ENCODE measurements at regions not wholly inside any gene's neighbourhood (a gene's known extent, or its start where the extent isn't known, plus 50 kb on each side); places are given as distances from the start of the nearest gene placed in this dataset.
"Not testable (repeated sequence)": the region's sequence is repeated elsewhere in the genome, so short reads cannot be mapped to it uniquely, and the experiment has no call there.

DNA sequence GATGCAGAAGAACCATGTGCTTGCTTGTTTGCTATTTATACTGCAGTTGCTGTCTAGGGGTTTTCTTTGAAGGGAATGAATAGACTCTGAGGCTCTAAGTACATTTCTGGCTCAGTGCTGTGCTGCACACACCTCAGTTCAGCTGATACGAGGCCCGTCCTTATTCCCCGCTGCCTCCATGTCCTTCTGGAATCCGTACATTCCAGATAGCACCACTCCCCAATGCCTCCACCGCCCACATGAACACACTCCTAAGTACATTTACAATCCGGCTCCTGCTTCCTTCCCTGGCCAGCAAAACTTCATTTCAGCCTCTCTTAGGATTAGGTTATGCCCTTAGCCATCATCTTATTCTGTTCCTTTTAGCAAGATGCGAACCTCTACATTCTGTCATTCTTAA, 57.1 kb downstream of the KCNC4 start:
- TF ChIP-seq, protein P1, sequence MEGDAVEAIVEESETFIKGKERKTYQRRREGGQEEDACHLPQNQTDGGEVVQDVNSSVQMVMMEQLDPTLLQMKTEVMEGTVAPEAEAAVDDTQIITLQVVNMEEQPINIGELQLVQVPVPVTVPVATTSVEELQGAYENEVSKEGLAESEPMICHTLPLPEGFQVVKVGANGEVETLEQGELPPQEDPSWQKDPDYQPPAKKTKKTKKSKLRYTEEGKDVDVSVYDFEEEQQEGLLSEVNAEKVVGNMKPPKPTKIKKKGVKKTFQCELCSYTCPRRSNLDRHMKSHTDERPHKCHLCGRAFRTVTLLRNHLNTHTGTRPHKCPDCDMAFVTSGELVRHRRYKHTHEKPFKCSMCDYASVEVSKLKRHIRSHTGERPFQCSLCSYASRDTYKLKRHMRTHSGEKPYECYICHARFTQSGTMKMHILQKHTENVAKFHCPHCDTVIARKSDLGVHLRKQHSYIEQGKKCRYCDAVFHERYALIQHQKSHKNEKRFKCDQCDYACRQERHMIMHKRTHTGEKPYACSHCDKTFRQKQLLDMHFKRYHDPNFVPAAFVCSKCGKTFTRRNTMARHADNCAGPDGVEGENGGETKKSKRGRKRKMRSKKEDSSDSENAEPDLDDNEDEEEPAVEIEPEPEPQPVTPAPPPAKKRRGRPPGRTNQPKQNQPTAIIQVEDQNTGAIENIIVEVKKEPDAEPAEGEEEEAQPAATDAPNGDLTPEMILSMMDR (IDR thresholded peaks at IDR 0.05), result no peak
- Mint-ChIP-seq H3K9me3 (no peaks in the 10 kb centered on the region), H3K27ac (no peak overlapping the region), H3K36me3 (ENCODE audit: low read depth) (no peaks in the 10 kb centered on the region), H3K27me3 (ENCODE audit: low read depth, poor library complexity) (peaks cover 24% of the 10 kb centered on the region), H3K4me3 (no peak overlapping the region), H3K4me1 (peaks cover 45% of the 10 kb centered on the region)
- no peak for DNase-seq

DNA sequence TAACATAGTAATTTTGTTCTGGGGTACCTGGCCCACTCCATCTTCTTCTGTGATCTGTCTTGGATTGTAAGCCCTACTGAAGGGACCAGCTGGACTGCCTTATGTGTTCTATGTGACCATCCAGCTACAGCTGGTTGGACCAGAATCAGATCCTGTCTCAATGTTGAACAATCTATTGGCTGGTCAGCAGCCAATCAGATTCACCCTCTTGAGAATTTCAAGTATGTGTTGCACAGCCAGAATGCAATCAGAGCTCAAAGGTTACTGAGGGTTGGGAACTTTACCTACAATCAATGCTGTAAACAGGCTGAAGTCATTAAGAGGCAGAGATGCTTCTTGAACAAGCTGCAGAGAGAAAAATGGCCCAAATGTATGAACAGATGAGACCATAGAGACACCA, 61.9 kb downstream of the KCNC4 start:
- TF ChIP-seq, protein P1 (IDR thresholded peaks at IDR 0.05), result no peak
- DNase-seq, result no peak
- Mint-ChIP-seq H3K27ac (peak overlapping the region; percentile 78), H3K36me3 (ENCODE audit: low read depth) (no peaks in the 10 kb centered on the region), H3K4me1 (peaks cover 16% of the 10 kb centered on the region), H3K4me3 (no peak overlapping the region), H3K9me3 (peaks cover 10% of the 10 kb centered on the region), H3K27me3 (ENCODE audit: low read depth, poor library complexity) (peaks cover 24% of the 10 kb centered on the region)

DNA sequence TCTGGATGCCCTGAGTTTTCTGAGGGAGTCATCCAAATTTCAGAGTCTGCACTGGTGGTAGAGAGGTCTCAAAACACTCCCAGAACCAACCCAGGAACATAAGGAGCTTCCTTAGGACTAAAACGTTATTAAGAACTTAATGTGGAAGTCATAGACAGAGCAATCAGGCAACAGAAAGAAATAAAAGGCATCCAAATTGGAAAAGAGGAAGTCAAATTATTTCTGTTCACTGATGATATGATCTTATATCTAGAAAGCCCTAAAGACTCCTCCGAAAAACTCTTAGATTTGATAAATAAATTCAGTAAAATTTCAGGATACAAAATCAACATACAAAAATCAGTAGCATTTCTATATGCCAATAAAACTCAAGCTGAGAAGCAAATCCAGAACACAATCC, 63.7 kb downstream of the KCNC4 start:
- H3K27me3 Mint-ChIP-seq (ENCODE audit: low read depth, poor library complexity), result peaks cover 27% of the 10 kb centered on the region
- not testable (repeated sequence) for H3K9me3 Mint-ChIP-seq; DNase-seq; H3K4me1 Mint-ChIP-seq; H3K4me3 Mint-ChIP-seq; H3K27ac Mint-ChIP-seq; H3K36me3 Mint-ChIP-seq (ENCODE audit: low read depth)

DNA sequence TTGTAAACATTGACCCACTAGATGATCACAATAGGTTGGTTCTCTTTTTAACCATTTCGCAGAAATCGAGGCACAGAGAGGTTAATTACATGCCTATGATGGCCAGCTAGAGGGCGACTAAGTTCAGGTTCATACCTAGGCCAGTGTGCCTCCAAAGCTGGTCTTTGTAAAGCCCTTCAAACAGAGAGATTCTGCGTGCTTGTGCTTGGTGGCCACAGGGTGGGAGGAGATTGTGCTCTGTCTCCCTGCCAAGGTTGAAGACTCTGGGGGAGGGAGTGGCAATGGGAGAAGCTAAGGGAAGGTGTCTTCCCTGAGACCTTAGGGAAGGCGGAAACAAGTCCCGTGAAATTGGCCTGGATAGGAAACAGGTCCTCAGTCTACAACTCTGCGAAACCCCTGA, 59.1 kb upstream of the RBM15 start:
- Mint-ChIP-seq H3K36me3 (ENCODE audit: low read depth) (no peaks in the 10 kb centered on the region), H3K27me3 (ENCODE audit: low read depth, poor library complexity) (peaks cover 36% of the 10 kb centered on the region), H3K4me1 (peaks cover 20% of the 10 kb centered on the region), H3K27ac (no peak overlapping the region), H3K9me3 (no peaks in the 10 kb centered on the region), H3K4me3 (no peak overlapping the region)
- DNase-seq, result no peak
- TF ChIP-seq, protein P1 (IDR thresholded peaks at IDR 0.05), result no peak

DNA sequence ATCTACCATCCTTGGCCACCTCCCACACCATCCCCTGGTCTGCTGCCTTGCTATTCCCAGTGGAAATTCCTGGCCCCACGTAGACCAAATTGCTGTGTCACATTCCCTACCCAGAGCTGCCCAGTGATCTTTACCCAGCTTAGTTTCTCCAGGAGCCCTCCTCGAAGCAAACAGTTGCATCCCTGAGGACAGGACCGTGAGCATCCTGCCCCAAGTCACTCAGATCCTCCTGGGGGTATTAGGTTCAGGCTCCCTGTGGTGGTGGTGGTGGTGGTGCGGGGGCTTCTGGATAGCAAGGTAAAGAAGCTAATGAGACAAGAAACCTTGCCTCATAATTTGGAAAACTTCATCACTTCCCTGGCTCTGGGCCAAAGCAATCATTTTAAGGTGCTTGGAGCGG, 58.4 kb upstream of the RBM15 start:
- Mint-ChIP-seq H3K36me3 (ENCODE audit: low read depth) (no peaks in the 10 kb centered on the region), H3K4me1 (peaks cover 20% of the 10 kb centered on the region), H3K27ac (no peak overlapping the region), H3K27me3 (ENCODE audit: low read depth, poor library complexity) (peaks cover 31% of the 10 kb centered on the region), H3K4me3 (no peak overlapping the region), H3K9me3 (no peaks in the 10 kb centered on the region)
- DNase-seq, result no peak
- TF ChIP-seq, protein P1 (IDR thresholded peaks at IDR 0.05), result no peak

DNA sequence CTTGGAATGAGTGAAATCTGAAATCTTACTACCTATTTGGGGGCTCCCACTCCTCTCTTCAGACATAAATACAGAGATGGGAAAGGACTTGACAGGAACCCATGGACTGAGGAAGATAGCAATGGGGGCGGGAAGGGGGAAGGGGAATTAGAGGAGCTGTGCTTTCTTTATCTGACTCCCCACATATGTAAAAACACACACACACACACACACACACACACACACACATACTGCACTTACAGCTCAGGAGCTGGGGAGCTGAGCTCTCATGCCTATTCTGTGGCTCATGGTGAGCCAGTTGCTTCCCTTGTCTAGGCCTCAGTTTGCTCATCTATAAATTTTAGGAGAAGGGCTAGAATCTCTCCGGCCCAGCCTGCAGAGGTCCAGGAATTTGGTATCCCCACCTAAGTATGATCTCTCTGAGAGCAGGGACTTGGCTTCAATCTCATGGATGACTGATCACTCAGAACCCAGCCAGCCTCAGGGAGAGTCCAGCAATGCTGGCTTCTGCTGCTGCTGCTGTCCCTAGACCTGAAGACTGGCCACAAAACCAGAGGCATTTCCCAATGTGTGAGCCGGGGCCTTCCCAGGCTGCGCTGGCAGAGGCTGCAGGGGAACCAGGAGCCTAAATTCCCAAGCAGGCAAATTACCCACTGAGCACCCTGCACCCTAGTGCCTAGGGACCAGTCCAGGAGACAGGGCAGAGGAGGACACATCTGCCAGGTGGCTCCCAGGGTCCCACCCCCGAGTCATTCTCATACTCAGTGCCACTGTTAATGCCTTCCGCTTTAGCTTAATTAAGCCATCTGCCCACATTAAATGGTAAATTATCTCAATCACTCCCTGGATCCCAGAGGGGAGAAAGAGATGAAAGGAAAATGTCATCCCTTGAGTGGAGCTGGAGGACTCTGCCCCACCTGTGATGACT, 57.5 kb upstream of the RBM15 start:
- DNase-seq, result peak; percentile 25
- peaks cover 20% of the 10 kb centered on the region for H3K4me1 Mint-ChIP-seq
- no peak overlapping the region for H3K27ac Mint-ChIP-seq
- peaks cover 30% of the 10 kb centered on the region for H3K27me3 Mint-ChIP-seq (ENCODE audit: low read depth, poor library complexity)
- H3K9me3 Mint-ChIP-seq, result no peaks in the 10 kb centered on the region
- no peaks in the 10 kb centered on the region for H3K36me3 Mint-ChIP-seq (ENCODE audit: low read depth)
- TF ChIP-seq, protein P1 (IDR thresholded peaks at IDR 0.05), result no peak
- H3K4me3 Mint-ChIP-seq, result no peak overlapping the region

Data from nephron progenitor cell (in vitro differentiated cells).